ENCODE measurements at regions not wholly inside any gene's neighbourhood (a gene's known extent, or its start where the extent isn't known, plus 50 kb on each side); places are given as distances from the start of the nearest gene placed in this dataset.

GRCh38 chr11:19337779-19338178, 97.0 kb upstream of the E2F8 start:
- TF ChIP-seq TEAD1 (CRISPR knock-in tag; IDR thresholded peaks at IDR 0.05): no peak
- no peak for TF ChIP-seq BRCA1 (IDR thresholded peaks at IDR 0.05)
- TF ChIP-seq BRCA1 (CRISPR knock-in tag; IDR thresholded peaks at IDR 0.05): no peak
- TF ChIP-seq MXD1 (CRISPR knock-in tag; IDR thresholded peaks at IDR 0.05; ENCODE audit: borderline replicate concordance, poor library complexity, severe bottlenecking): no peak
- TF ChIP-seq SAFB2 (IDR thresholded peaks at IDR 0.05; ENCODE audit: borderline replicate concordance, low read depth, low read length, severe bottlenecking): no peak
- no peak for TF ChIP-seq KLF10 (CRISPR knock-in tag; IDR thresholded peaks at IDR 0.05)
- no peak for TF ChIP-seq PRPF4 (IDR thresholded peaks at IDR 0.05; ENCODE audit: insufficient read depth, low read depth, low read length, poor library complexity, severe bottlenecking)
- TF ChIP-seq ZBTB26 (CRISPR knock-in tag; IDR thresholded peaks at IDR 0.05): no peak
- Histone ChIP-seq H3K27ac (ENCODE audit: extremely low read depth, low read depth, low read length) (no peak overlapping the region), H3K79me2 (ENCODE audit: control insufficient read depth, insufficient read depth, low read length) (no peaks in the 10 kb centered on the region), H2AFZ (ENCODE audit: low read depth, low read length) (no peak overlapping the region), H4K20me1 (replicated peaks; ENCODE audit: control insufficient read depth, insufficient read depth, low read length) (no peaks in the 10 kb centered on the region), H3K9me1 (ENCODE audit: control insufficient read depth, insufficient read depth, low read length) (no peaks in the 10 kb centered on the region), H3K36me3 (ENCODE audit: control insufficient read depth, insufficient read depth, low read length) (no peaks in the 10 kb centered on the region), H3K4me3 (no peak overlapping the region), H3K27me3 (ENCODE audit: control insufficient read depth in 2 of 2, insufficient read depth in 2 of 2, low read length in 2 of 2) (no peaks in the 10 kb centered on the region; a peak in 1 of 5 replicates), H3K9ac (ENCODE audit: insufficient read depth in 1 of 2, low read depth in 2 of 2, low read length in 2 of 2) (no peak overlapping the region), H3K9me3 (replicated peaks; ENCODE audit: control insufficient read depth, insufficient read depth, low read depth, low read length) (no peaks in the 10 kb centered on the region), H3K4me1 (replicated peaks in 1 of 2; ENCODE audit: control insufficient read depth in 2 of 2, insufficient read depth in 2 of 2, low read length in 2 of 2) (no peaks in the 10 kb centered on the region), H3K4me2 (ENCODE audit: insufficient read depth, low read length) (no peak overlapping the region)
- in situ Hi-C loops (cut with MboI) (no loop called here), intact Hi-C loops (cut with micrococcal nuclease) (no loop called here)
- no peak for FAIRE-seq
- BruUV-seq (replicated peaks): no TSS peak
- ATAC-seq: no peak
- WGBS (ENCODE audit: insufficient coverage, low coverage, missing lambda C conversion rate): 0% methylated on average over 3 of the region's 3 CpGs
- POLR2A ChIA-PET: no interaction called here
- DNase-seq (ENCODE audit: extremely low read depth in 1 of 4, low spot score in 3 of 4): no peak
- CTCF ChIA-PET (ENCODE audit: low intra/inter-chr PET ratio): no interaction called here
